ENCODE measurements at regions not wholly inside any gene's neighbourhood (a gene's known extent, or its start where the extent isn't known, plus 50 kb on each side); places are given as distances from the start of the nearest gene placed in this dataset.

- Histone ChIP-seq H3K79me2 (ENCODE audit: insufficient read depth, low read length) (no peaks in the 10 kb centered on the region), H3K4me2 (replicated peaks; ENCODE audit: extremely low read depth, low read length, poor library complexity, severe bottlenecking) (no peak overlapping the region), H3K9ac (ENCODE audit: insufficient read depth, low read length, poor library complexity, severe bottlenecking) (no peak overlapping the region), H3K36me3 (replicated peaks in 1 of 2; ENCODE audit: control insufficient read depth in 1 of 2, insufficient read depth in 2 of 2, low read length in 2 of 2) (no peaks in the 10 kb centered on the region), H4K20me1 (ENCODE audit: insufficient read depth, low read length) (no peaks in the 10 kb centered on the region), H3K4me1 (ENCODE audit: control insufficient read depth in 1 of 2, insufficient read depth in 2 of 2, low read length in 2 of 2) (no peaks in the 10 kb centered on the region), H3K27ac (ENCODE audit: low read depth in 1 of 2, low read length in 2 of 2) (no peak overlapping the region), H3K9me3 (replicated peaks in 1 of 2; ENCODE audit: control insufficient read depth in 1 of 2, insufficient read depth in 1 of 2, low read length in 2 of 2) (peaks cover 0 to 12% of the 10 kb centered on the region in 2 donors), H3K4me3 (replicated peaks in 1 of 3; ENCODE audit: low read depth in 2 of 3, low read length in 3 of 3) (no peak overlapping the region), H2AFZ (ENCODE audit: insufficient read depth, low read depth, low read length, poor library complexity, severe bottlenecking) (no peak overlapping the region), H3K27me3 (ENCODE audit: control insufficient read depth in 2 of 2, insufficient read depth in 2 of 2, low read length in 2 of 2) (no peaks in the 10 kb centered on the region)
- no peaks in the 10 kb centered on the region for H3K36me3 Mint-ChIP-seq
- H3K27me3 Mint-ChIP-seq (ENCODE audit: low read depth in 3 of 3): no peaks in the 10 kb centered on the region
- peaks cover 0 to 5% (median 0%) of the 10 kb centered on the region in 7 donors for H3K9me3 Mint-ChIP-seq
- H3K4me3 Mint-ChIP-seq: no peak overlapping the region
- no peak overlapping the region for H3K27ac Mint-ChIP-seq
- no peak for TF ChIP-seq CTCF (IDR thresholded peaks at IDR 0.05)
- 42% methylated on average over 2 of the region's 3 CpGs for WGBS (ENCODE audit: insufficient coverage)
- intact Hi-C loops (cut with micrococcal nuclease): no loop called here
- no peaks in the 10 kb centered on the region for H3K4me1 Mint-ChIP-seq
- no peak for DNase-seq
These were observed 341.1 kb upstream of the RGMB start for GRCh38 chr5:98432378-98432777.

- no peak overlapping the region for H3K27ac Mint-ChIP-seq
- H3K27me3 Mint-ChIP-seq (ENCODE audit: low read depth in 3 of 3): no peaks in the 10 kb centered on the region
- H3K9ac ChIP-seq (ENCODE audit: insufficient read depth, low read length, poor library complexity, severe bottlenecking): no peak overlapping the region
- no CpG with 5 or more reads among the region's 2 CpGs for WGBS (ENCODE audit: insufficient coverage)
- H3K4me1 Mint-ChIP-seq: no peaks in the 10 kb centered on the region
- no peak overlapping the region for H3K27ac ChIP-seq (ENCODE audit: low read depth in 1 of 2, low read length in 2 of 2)
- peaks cover 0 to 12% of the 10 kb centered on the region in 2 donors for H3K9me3 ChIP-seq (replicated peaks in 1 of 2; ENCODE audit: control insufficient read depth in 1 of 2, insufficient read depth in 1 of 2, low read length in 2 of 2)
- no peaks in the 10 kb centered on the region for H3K27me3 ChIP-seq (ENCODE audit: control insufficient read depth in 2 of 2, insufficient read depth in 2 of 2, low read length in 2 of 2)
- no peaks in the 10 kb centered on the region for H3K36me3 Mint-ChIP-seq
- no peak overlapping the region for H3K4me3 Mint-ChIP-seq
- no peaks in the 10 kb centered on the region for H3K4me1 ChIP-seq (ENCODE audit: control insufficient read depth in 1 of 2, insufficient read depth in 2 of 2, low read length in 2 of 2)
- H3K4me3 ChIP-seq (replicated peaks in 1 of 3; ENCODE audit: low read depth in 2 of 3, low read length in 3 of 3): no peak overlapping the region
- intact Hi-C loops (cut with micrococcal nuclease): no loop called here
- no peak for TF ChIP-seq CTCF (IDR thresholded peaks at IDR 0.05)
- H2AFZ ChIP-seq (ENCODE audit: insufficient read depth, low read depth, low read length, poor library complexity, severe bottlenecking): no peak overlapping the region
- H4K20me1 ChIP-seq (ENCODE audit: insufficient read depth, low read length): no peaks in the 10 kb centered on the region
- peaks cover 0 to 5% (median 0%) of the 10 kb centered on the region in 7 donors for H3K9me3 Mint-ChIP-seq
- H3K36me3 ChIP-seq (replicated peaks in 1 of 2; ENCODE audit: control insufficient read depth in 1 of 2, insufficient read depth in 2 of 2, low read length in 2 of 2): no peaks in the 10 kb centered on the region
- H3K4me2 ChIP-seq (replicated peaks; ENCODE audit: extremely low read depth, low read length, poor library complexity, severe bottlenecking): no peak overlapping the region
- DNase-seq: no peak
- H3K79me2 ChIP-seq (ENCODE audit: insufficient read depth, low read length): no peaks in the 10 kb centered on the region
These were observed 340.4 kb upstream of the RGMB start for GRCh38 chr5:98433022-98433421.
